Adrenal gland (tissue), 9 donors: ENCODE measurements at regions not wholly inside any gene's neighbourhood (a gene's known extent, or its start where the extent isn't known, plus 50 kb on each side); places are given as distances from the start of the nearest gene placed in this dataset.

ENCODE experiments used
- DNase-seq, 7 donors: peaks; one replicate each; pipeline ENCODE4 v3.0.0-alpha.2; 2019 to 2020
- H3K27ac ChIP-seq, 5 donors: fragments of 200-600 bp; sonication (generic) in 4 of 5; 1 replicate in 3 of 5; 2 replicates in 2 of 5; pipeline versions ENCODE4 v1.5.1 to v1.8.0; 2016 to 2020; ENCODE audit warnings: mild to moderate bottlenecking in 1 of 5
- H3K27me3 ChIP-seq: fragments of 200-600 bp; 2 replicates; pipeline ENCODE4 v1.8.0; 2021
- H3K36me3 ChIP-seq, 2 donors: fragments of 200-600 bp; replicated peaks in 1 of 2; 1 replicate in 1 of 2; 2 replicates in 1 of 2; pipeline versions ENCODE4 v1.5.1 to v1.8.0; 2018 to 2022
- H3K4me1 ChIP-seq, 2 donors: fragments of 200-600 bp; replicated peaks in 1 of 2; 1 replicate in 1 of 2; 2 replicates in 1 of 2; pipeline versions ENCODE4 v1.5.1 to v1.8.0; 2018 to 2021
- H3K4me3 ChIP-seq, 4 donors: fragments of 200-600 bp; sonication (generic) in 3 of 4; one replicate each; pipeline ENCODE4 v1.5.1; 2016 to 2018
- H3K9me3 ChIP-seq, 3 donors: fragments of 200-600 bp; sonication (generic) in 1 of 3; replicated peaks in 1 of 3; 1 replicate in 2 of 3; 2 replicates in 1 of 3; pipeline versions ENCODE4 v1.5.1 to v1.8.0; 2016 to 2021
- POLR2A ChIP-seq, 2 donors: fragments of 450-650 bp; IDR thresholded peaks; one replicate each; pipeline ENCODE4 v1.6.1; 2017; ENCODE audit warnings: antibody characterized with exemption in 2 of 2, mild to moderate bottlenecking in 2 of 2, moderate library complexity in 1 of 2
- WGBS, 4 donors: extraction: QIAGEN DNeasy Blood & Tissue Kit in 2 of 4; methylation state at CpG; one replicate each; pipeline versions ENCODE4 v1.1.5 to v1.1.7; 2013 to 2017; 5-methylcytosine and 5-hydroxymethylcytosine counted together
- intact Hi-C, 2 donors: fragments of 100-400 bp; cut with DNase I; formaldehyde crosslinking; loops; one replicate each; pipeline versions ENCODE4 v1.14.1 to v1.15.0; 2022 to 2023
- TF ChIP-seq, protein P1 (sequence below), 6 experiments: fragments of 450-650 bp in 4 of 6; fragments of 200-600 bp in 2 of 6; sonication (generic) in 1 of 6; IDR thresholded peaks; 1 replicate in 5 of 6; 2 replicates in 1 of 6; pipeline versions ENCODE4 v1.5.1 to v1.8.0; 2016 to 2021; ENCODE audit warnings: antibody characterized with exemption in 6 of 6, mild to moderate bottlenecking in 2 of 6, moderate library complexity in 1 of 6
- donor health status: healthy with polysubstance abuse.
- donor health status: Bipolar disorder and iron deficiency.
- donor health status: DM: yes; HTN: yes; CAD: no.
- donor health status: DM: no; HTN: no; CAD: no.
- donor health status: DM: no; HTN: no; CAD: no.

DNA sequence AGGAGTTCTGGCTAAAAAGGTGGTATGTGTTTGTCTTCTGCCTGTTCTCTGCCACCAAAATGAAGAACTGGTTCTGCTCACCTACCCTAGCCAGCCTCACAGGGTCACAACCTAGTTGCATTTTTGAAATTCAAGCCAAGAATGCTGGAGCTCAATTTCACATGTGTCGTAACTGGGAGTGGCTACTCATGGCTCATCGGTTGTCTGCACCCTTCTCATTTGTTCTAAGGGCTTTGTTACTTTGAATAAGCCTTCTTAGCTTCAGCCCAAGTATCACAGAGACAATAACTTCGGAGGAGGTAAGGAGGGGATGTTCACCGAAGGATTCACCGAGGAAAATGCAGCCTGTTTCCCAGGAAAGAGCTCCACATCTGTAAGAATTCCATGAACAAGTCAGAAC lies 134.3 kb upstream of the RARB start:
- H3K27me3 ChIP-seq: no peaks in the 10 kb centered on the region
- WGBS, 4 donors: 61 to 69% (median 67%) methylated on average over 5 of the region's 5 CpGs
- intact Hi-C loops: no loop called here
- no peaks in the 10 kb centered on the region for H3K4me1 ChIP-seq
- no peaks in the 10 kb centered on the region for H3K36me3 ChIP-seq
- TF ChIP-seq, protein P1, sequence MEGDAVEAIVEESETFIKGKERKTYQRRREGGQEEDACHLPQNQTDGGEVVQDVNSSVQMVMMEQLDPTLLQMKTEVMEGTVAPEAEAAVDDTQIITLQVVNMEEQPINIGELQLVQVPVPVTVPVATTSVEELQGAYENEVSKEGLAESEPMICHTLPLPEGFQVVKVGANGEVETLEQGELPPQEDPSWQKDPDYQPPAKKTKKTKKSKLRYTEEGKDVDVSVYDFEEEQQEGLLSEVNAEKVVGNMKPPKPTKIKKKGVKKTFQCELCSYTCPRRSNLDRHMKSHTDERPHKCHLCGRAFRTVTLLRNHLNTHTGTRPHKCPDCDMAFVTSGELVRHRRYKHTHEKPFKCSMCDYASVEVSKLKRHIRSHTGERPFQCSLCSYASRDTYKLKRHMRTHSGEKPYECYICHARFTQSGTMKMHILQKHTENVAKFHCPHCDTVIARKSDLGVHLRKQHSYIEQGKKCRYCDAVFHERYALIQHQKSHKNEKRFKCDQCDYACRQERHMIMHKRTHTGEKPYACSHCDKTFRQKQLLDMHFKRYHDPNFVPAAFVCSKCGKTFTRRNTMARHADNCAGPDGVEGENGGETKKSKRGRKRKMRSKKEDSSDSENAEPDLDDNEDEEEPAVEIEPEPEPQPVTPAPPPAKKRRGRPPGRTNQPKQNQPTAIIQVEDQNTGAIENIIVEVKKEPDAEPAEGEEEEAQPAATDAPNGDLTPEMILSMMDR (IDR thresholded peaks at IDR 0.05): no peak
- no peak for TF ChIP-seq POLR2A (IDR thresholded peaks at IDR 0.05)
- no peak overlapping the region for H3K27ac ChIP-seq
- no peak overlapping the region for H3K4me3 ChIP-seq
- H3K9me3 ChIP-seq: no peaks in the 10 kb centered on the region
- no peak for DNase-seq

DNA sequence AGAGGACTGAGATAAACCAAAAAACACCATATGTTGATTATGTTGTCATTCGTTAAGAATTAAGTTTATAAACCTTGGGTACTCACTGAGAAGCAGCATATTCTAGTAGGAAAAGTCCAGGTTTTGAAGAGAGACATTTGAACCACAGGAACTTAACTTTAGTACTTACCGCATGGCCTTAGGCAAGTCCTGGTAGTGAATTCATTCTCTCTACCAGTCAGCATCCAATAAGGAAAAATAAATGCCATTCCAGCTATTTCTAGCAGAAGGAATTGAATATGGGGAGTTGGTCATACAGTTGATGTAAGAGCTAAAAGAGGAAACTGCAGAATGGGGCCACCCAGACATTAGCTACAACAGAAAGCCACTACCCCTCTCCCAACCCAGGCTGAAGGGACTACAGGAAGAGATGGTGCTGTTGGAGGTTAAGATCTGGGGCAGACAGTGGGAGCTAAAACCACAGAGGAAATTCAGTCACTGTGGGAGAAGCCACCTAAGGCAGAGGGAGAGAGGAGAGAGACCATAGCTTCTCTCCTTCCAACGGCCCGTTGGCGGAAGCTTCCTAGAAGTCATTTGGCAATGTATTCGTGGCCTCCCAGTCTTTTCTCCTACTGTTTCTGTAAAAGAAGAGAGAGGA lies 133.8 kb upstream of the RARB start:
- TF ChIP-seq, protein P1 (IDR thresholded peaks at IDR 0.05): no peak
- no peak for TF ChIP-seq POLR2A (IDR thresholded peaks at IDR 0.05)
- H3K4me1 ChIP-seq: no peaks in the 10 kb centered on the region
- no peak overlapping the region for H3K27ac ChIP-seq
- no peaks in the 10 kb centered on the region for H3K27me3 ChIP-seq
- DNase-seq: no peak
- H3K4me3 ChIP-seq: no peak overlapping the region
- WGBS, 4 donors: 72 to 79% (median 76%) methylated on average over 4 to 6 of the region's 6 CpGs
- H3K36me3 ChIP-seq: no peaks in the 10 kb centered on the region
- H3K9me3 ChIP-seq: no peaks in the 10 kb centered on the region
- intact Hi-C loops: no loop called here

DNA sequence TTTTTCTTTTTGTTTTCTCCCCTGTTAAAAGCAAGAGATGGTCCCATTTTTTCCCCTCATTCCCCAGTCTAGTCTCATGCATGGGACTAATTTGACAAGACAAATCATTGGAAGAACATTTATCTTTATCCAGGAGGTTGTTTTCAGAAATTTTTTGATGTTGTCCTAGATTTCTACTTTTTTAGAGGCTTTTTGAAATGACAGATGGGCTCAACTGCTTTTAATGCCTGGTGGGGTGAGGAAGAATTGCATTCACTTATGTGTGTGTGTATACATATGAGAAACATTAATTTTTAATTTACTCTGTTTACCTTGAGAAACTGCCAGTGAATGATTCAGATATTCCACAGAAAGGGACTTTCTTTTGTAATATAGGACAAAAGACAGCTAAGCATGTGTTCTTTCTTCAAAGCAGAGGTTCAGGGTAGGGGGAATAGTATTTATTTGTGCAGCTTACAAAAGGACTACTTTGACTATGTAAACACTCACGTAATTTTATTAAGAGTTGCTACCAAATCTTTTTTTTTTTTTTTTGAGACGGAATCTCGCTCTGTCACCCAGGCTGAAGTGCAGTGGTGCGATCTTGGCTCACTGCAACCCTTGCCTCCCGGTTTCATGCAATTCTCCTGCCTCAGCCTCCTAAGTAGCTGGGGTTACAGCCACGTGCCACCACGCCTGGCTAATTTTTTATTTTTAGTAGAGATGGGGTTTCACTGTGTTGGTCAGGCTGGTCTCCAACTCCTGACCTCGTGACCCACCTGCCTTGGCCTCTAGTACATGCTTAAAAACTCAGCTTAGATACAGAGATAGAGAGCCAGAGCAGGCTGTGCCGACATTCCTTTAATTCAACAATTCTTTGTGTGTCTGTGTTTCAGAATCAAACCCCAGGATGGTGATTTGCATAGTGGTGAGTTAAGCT lies 130.1 kb upstream of the RARB start:
- no peaks in the 10 kb centered on the region for H3K27me3 ChIP-seq
- H3K4me1 ChIP-seq: no peaks in the 10 kb centered on the region
- H3K27ac ChIP-seq: no peak overlapping the region
- intact Hi-C loops: no loop called here
- WGBS, 4 donors: 64 to 84% (median 75%) methylated on average over 9 of the region's 9 CpGs
- no peak overlapping the region for H3K4me3 ChIP-seq
- DNase-seq: no peak
- no peak for TF ChIP-seq POLR2A (IDR thresholded peaks at IDR 0.05)
- TF ChIP-seq, protein P1 (IDR thresholded peaks at IDR 0.05): no peak
- no peaks in the 10 kb centered on the region for H3K9me3 ChIP-seq
- no peaks in the 10 kb centered on the region for H3K36me3 ChIP-seq

DNA sequence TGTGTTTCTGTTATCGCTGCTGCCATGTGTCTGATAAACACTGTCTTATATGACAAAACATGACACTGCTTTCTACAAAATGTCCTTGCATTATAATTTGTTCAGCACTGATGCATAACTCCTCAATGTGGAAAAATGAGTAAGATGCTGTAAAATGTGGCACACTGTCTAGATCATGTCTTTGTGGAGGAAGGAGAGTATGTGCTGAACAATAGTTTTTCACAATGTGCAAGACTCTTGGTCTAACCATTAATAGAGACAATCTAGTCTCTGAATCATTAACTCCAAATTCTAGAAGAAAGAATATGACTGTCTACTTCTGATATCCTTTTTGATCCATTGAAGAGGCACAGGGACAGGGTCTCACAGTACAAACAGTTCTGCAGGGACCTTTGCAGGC lies 127.9 kb upstream of the RARB start:
- Histone ChIP-seq H3K4me1 (no peaks in the 10 kb centered on the region), H3K36me3 (no peaks in the 10 kb centered on the region), H3K4me3 (no peak overlapping the region), H3K9me3 (no peaks in the 10 kb centered on the region), H3K27ac (no peak overlapping the region), H3K27me3 (no peaks in the 10 kb centered on the region)
- DNase-seq: no peak
- TF ChIP-seq POLR2A (IDR thresholded peaks at IDR 0.05): no peak
- TF ChIP-seq, protein P1 (IDR thresholded peaks at IDR 0.05): no peak
- intact Hi-C loops: no loop called here
- WGBS, 4 donors: 84 to 91% (median 89%) methylated on average over 1 of the region's 1 CpG
